ENCODE measurements at regions not wholly inside any gene's neighbourhood (a gene's known extent, or its start where the extent isn't known, plus 50 kb on each side); places are given as distances from the start of the nearest gene placed in this dataset.

- Histone ChIP-seq H3K9me2 (replicated peaks; ENCODE audit: insufficient read depth, low read length) (no peaks in the 10 kb centered on the region), H3F3A (ENCODE audit: insufficient read depth) (no peaks in the 10 kb centered on the region), H2AFZ (ENCODE audit: low read depth, low read length, severe bottlenecking) (no peak overlapping the region), H3K4me3 (ENCODE audit: insufficient read depth, low read length, poor library complexity, severe bottlenecking) (no peak overlapping the region), H3K79me2 (ENCODE audit: insufficient read depth, low read length) (no peaks in the 10 kb centered on the region), H3K27ac (ENCODE audit: low read depth, low read length) (no peak overlapping the region), H4K20me1 (ENCODE audit: low read depth, low read length) (no peaks in the 10 kb centered on the region), H3K27me3 (ENCODE audit: low read length) (no peaks in the 10 kb centered on the region), H3K9ac (ENCODE audit: low read length) (no peak overlapping the region), H3K4me2 (ENCODE audit: low read depth, low read length, poor library complexity, severe bottlenecking) (no peak overlapping the region), H3K9me3 (ENCODE audit: insufficient read depth, low read length) (no peaks in the 10 kb centered on the region), H3K36me3 (ENCODE audit: low read length) (no peaks in the 10 kb centered on the region)
- TF ChIP-seq EZH2phosphoT487 (conservative IDR thresholded peaks at IDR 0.05; ENCODE audit: low read length) (no peak), CTCF (IDR thresholded peaks at IDR 0.05; ENCODE audit: insufficient read depth, low read length, poor library complexity, severe bottlenecking) (no peak)
Measured at GRCh38 chr20:60935971-60936370, 316.1 kb upstream of the CDH4 start.

- no peak overlapping the region for H3K27ac ChIP-seq (ENCODE audit: low read depth, low read length)
- no peaks in the 10 kb centered on the region for H4K20me1 ChIP-seq (ENCODE audit: low read depth, low read length)
- no peak overlapping the region for H3K4me3 ChIP-seq (ENCODE audit: insufficient read depth, low read length, poor library complexity, severe bottlenecking)
- no peaks in the 10 kb centered on the region for H3K27me3 ChIP-seq (ENCODE audit: low read length)
- H3K9me3 ChIP-seq (ENCODE audit: insufficient read depth, low read length): no peaks in the 10 kb centered on the region
- no peak for TF ChIP-seq CTCF (IDR thresholded peaks at IDR 0.05; ENCODE audit: insufficient read depth, low read length, poor library complexity, severe bottlenecking)
- no peak overlapping the region for H2AFZ ChIP-seq (ENCODE audit: low read depth, low read length, severe bottlenecking)
- no peak overlapping the region for H3K4me2 ChIP-seq (ENCODE audit: low read depth, low read length, poor library complexity, severe bottlenecking)
- H3K79me2 ChIP-seq (ENCODE audit: insufficient read depth, low read length): no peaks in the 10 kb centered on the region
- H3F3A ChIP-seq (ENCODE audit: insufficient read depth): no peaks in the 10 kb centered on the region
- H3K36me3 ChIP-seq (ENCODE audit: low read length): no peaks in the 10 kb centered on the region
- no peak overlapping the region for H3K9ac ChIP-seq (ENCODE audit: low read length)
- no peaks in the 10 kb centered on the region for H3K9me2 ChIP-seq (replicated peaks; ENCODE audit: insufficient read depth, low read length)
Measured at GRCh38 chr20:60937585-60937984, 314.5 kb upstream of the CDH4 start.

- H3K79me2 ChIP-seq (ENCODE audit: insufficient read depth, low read length): no peaks in the 10 kb centered on the region
- no peak overlapping the region for H2AFZ ChIP-seq (ENCODE audit: low read depth, low read length, severe bottlenecking)
- no peaks in the 10 kb centered on the region for H3K36me3 ChIP-seq (ENCODE audit: low read length)
- no peaks in the 10 kb centered on the region for H3F3A ChIP-seq (ENCODE audit: insufficient read depth)
- H3K4me3 ChIP-seq (ENCODE audit: insufficient read depth, low read length, poor library complexity, severe bottlenecking): no peak overlapping the region
- no peak overlapping the region for H3K9ac ChIP-seq (ENCODE audit: low read length)
- no peaks in the 10 kb centered on the region for H3K9me2 ChIP-seq (replicated peaks; ENCODE audit: insufficient read depth, low read length)
- no peaks in the 10 kb centered on the region for H3K9me3 ChIP-seq (ENCODE audit: insufficient read depth, low read length)
- no peaks in the 10 kb centered on the region for H4K20me1 ChIP-seq (ENCODE audit: low read depth, low read length)
- H3K27me3 ChIP-seq (ENCODE audit: low read length): no peaks in the 10 kb centered on the region
- TF ChIP-seq EZH2phosphoT487 (conservative IDR thresholded peaks at IDR 0.05; ENCODE audit: low read length): no peak
- TF ChIP-seq CTCF (IDR thresholded peaks at IDR 0.05; ENCODE audit: insufficient read depth, low read length, poor library complexity, severe bottlenecking): no peak
- no peak overlapping the region for H3K4me2 ChIP-seq (ENCODE audit: low read depth, low read length, poor library complexity, severe bottlenecking)
- H3K27ac ChIP-seq (ENCODE audit: low read depth, low read length): no peak overlapping the region
Measured at GRCh38 chr20:60941379-60941778, 310.7 kb upstream of the CDH4 start.

GRCh38 chr20:60947819-60948218, 304.2 kb upstream of the CDH4 start:
- Histone ChIP-seq H3K27ac (ENCODE audit: low read depth, low read length) (no peak overlapping the region), H3K9me3 (ENCODE audit: insufficient read depth, low read length) (no peaks in the 10 kb centered on the region), H3K4me2 (ENCODE audit: low read depth, low read length, poor library complexity, severe bottlenecking) (no peak overlapping the region), H3F3A (ENCODE audit: insufficient read depth) (no peaks in the 10 kb centered on the region), H3K79me2 (ENCODE audit: insufficient read depth, low read length) (no peaks in the 10 kb centered on the region), H3K9ac (ENCODE audit: low read length) (no peak overlapping the region), H3K4me3 (ENCODE audit: insufficient read depth, low read length, poor library complexity, severe bottlenecking) (no peak overlapping the region), H2AFZ (ENCODE audit: low read depth, low read length, severe bottlenecking) (no peak overlapping the region), H3K36me3 (ENCODE audit: low read length) (no peaks in the 10 kb centered on the region), H3K9me2 (replicated peaks; ENCODE audit: insufficient read depth, low read length) (no peaks in the 10 kb centered on the region), H3K27me3 (ENCODE audit: low read length) (no peaks in the 10 kb centered on the region), H4K20me1 (ENCODE audit: low read depth, low read length) (no peaks in the 10 kb centered on the region)
- no peak for TF ChIP-seq CTCF (IDR thresholded peaks at IDR 0.05; ENCODE audit: insufficient read depth, low read length, poor library complexity, severe bottlenecking)
- TF ChIP-seq EZH2phosphoT487 (conservative IDR thresholded peaks at IDR 0.05; ENCODE audit: low read length): no peak
